Adrenal gland (tissue), 5 donors: ENCODE measurements at regions not wholly inside any gene's neighbourhood (a gene's known extent, or its start where the extent isn't known, plus 50 kb on each side); places are given as distances from the start of the nearest gene placed in this dataset.

Experiments used
- POLR2A ChIP-seq, 2 donors: fragments of 450-650 bp; IDR thresholded peaks; one replicate each; pipeline ENCODE4 v1.6.1; 2017; ENCODE audit warnings: antibody characterized with exemption in 2 of 2, mild to moderate bottlenecking in 2 of 2, moderate library complexity in 1 of 2
- TF ChIP-seq, protein P1 (sequence below), 6 experiments: fragments of 450-650 bp in 4 of 6; fragments of 200-600 bp in 2 of 6; sonication (generic) in 1 of 6; IDR thresholded peaks; 1 replicate in 5 of 6; 2 replicates in 1 of 6; pipeline versions ENCODE4 v1.5.1 to v1.8.0; 2016 to 2021; ENCODE audit warnings: antibody characterized with exemption in 6 of 6, mild to moderate bottlenecking in 2 of 6, moderate library complexity in 1 of 6
- donor health status: DM: no; HTN: no; CAD: no.

DNA sequence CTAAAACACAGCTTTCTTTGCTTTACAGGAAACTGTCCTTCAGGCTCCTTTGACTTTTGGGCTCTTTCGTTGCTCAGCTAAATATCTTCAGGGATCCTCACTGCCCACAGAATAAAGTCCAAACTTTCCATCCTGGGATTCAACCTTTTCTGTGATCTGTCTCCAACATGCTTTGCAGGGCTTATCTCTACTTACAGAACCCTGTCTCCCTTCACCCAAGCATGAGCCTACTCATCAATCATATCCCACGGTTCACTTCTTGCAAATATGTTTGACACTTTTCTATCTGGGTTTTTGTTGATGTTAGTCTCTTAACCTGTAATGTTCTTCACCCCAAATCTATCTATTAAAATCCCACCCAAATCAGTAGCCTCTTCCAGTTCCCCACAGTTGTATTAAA lies 93.5 kb upstream of the ADRA1D start:
- TF ChIP-seq, protein P1, sequence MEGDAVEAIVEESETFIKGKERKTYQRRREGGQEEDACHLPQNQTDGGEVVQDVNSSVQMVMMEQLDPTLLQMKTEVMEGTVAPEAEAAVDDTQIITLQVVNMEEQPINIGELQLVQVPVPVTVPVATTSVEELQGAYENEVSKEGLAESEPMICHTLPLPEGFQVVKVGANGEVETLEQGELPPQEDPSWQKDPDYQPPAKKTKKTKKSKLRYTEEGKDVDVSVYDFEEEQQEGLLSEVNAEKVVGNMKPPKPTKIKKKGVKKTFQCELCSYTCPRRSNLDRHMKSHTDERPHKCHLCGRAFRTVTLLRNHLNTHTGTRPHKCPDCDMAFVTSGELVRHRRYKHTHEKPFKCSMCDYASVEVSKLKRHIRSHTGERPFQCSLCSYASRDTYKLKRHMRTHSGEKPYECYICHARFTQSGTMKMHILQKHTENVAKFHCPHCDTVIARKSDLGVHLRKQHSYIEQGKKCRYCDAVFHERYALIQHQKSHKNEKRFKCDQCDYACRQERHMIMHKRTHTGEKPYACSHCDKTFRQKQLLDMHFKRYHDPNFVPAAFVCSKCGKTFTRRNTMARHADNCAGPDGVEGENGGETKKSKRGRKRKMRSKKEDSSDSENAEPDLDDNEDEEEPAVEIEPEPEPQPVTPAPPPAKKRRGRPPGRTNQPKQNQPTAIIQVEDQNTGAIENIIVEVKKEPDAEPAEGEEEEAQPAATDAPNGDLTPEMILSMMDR (IDR thresholded peaks at IDR 0.05), result no peak
- no peak for TF ChIP-seq POLR2A (IDR thresholded peaks at IDR 0.05)
